Progenitor cell of endocrine pancreas (in vitro differentiated cells): ENCODE measurements at regions not wholly inside any gene's neighbourhood (a gene's known extent, or its start where the extent isn't known, plus 50 kb on each side); places are given as distances from the start of the nearest gene placed in this dataset.

ENCODE experiments used
- DNase-seq: peaks from one replicate; pipeline ENCODE4 v3.0.0; 2021; ENCODE audit warnings: low spot score; ENCODE audit not compliant: unreplicated experiment
- H3K27ac Mint-ChIP-seq: 2 replicates; pipeline ENCODE4 v1.8.0; 2021; ENCODE audit warnings: mild to moderate bottlenecking, moderate library complexity, mixed read lengths
- H3K27me3 Mint-ChIP-seq: 2 replicates; pipeline ENCODE4 v1.8.0; 2021; ENCODE audit warnings: mixed read lengths
- H3K36me3 Mint-ChIP-seq: 2 replicates; pipeline ENCODE4 v1.8.0; 2022; ENCODE audit warnings: mixed read lengths; ENCODE audit not compliant: insufficient read depth
- H3K4me1 Mint-ChIP-seq: 2 replicates; pipeline ENCODE4 v1.8.0; 2021; ENCODE audit warnings: low read depth, mixed read lengths
- H3K4me3 Mint-ChIP-seq: 2 replicates; pipeline ENCODE4 v1.8.0; 2021; ENCODE audit warnings: low read depth, mild to moderate bottlenecking, moderate library complexity, mixed read lengths
- H3K9me3 Mint-ChIP-seq: 2 replicates; pipeline ENCODE4 v1.8.0; 2021; ENCODE audit warnings: low read depth, mixed read lengths
- TF ChIP-seq, protein P1 (sequence below): fragments of 200-600 bp; sonication (generic); IDR thresholded peaks from one replicate; pipeline ENCODE4 v1.5.0; 2021; ENCODE audit warnings: antibody characterized with exemption, mild to moderate bottlenecking; ENCODE audit not compliant: unreplicated experiment

DNA sequence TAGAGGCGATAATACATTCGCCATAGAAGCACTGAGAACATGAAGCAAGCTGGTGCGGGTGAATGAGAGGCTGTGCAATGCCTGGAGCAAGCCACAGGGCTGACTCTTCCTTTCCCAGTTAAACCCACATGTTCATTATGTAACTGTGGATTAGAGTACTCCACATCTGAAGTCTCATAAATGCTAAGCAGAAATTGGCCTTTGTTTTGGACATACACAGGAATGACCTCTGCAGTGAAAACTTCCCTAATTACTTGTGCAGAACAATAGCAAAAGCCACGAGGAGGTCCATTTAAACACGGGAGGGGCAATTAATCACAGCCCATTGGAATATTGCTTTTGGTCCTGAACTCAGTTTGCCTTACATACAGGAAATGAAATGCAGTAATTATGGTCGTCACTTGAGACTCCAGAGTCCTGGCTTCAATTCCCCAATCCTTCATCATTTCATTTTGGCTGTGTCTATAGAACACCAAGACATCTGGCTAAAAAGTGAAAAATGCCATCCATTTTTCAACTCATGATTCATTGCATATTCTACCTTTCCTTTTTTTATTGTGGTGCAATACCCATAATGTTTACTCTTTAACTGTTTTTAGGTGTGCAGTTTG, 78.7 kb upstream of the CXCL12 start:
- no peak for DNase-seq
- TF ChIP-seq, protein P1, sequence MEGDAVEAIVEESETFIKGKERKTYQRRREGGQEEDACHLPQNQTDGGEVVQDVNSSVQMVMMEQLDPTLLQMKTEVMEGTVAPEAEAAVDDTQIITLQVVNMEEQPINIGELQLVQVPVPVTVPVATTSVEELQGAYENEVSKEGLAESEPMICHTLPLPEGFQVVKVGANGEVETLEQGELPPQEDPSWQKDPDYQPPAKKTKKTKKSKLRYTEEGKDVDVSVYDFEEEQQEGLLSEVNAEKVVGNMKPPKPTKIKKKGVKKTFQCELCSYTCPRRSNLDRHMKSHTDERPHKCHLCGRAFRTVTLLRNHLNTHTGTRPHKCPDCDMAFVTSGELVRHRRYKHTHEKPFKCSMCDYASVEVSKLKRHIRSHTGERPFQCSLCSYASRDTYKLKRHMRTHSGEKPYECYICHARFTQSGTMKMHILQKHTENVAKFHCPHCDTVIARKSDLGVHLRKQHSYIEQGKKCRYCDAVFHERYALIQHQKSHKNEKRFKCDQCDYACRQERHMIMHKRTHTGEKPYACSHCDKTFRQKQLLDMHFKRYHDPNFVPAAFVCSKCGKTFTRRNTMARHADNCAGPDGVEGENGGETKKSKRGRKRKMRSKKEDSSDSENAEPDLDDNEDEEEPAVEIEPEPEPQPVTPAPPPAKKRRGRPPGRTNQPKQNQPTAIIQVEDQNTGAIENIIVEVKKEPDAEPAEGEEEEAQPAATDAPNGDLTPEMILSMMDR = no peak
- Mint-ChIP-seq H3K9me3 (no peaks in the 10 kb centered on the region), H3K4me1 (no peaks in the 10 kb centered on the region), H3K4me3 (no peak overlapping the region), H3K36me3 (no peaks in the 10 kb centered on the region), H3K27ac (no peak overlapping the region), H3K27me3 (peaks cover 6% of the 10 kb centered on the region)

- Mint-ChIP-seq H3K27me3 (peaks cover 8% of the 10 kb centered on the region), H3K36me3 (no peaks in the 10 kb centered on the region), H3K4me3 (no peak overlapping the region), H3K4me1 (no peaks in the 10 kb centered on the region), H3K9me3 (no peaks in the 10 kb centered on the region), H3K27ac (no peak overlapping the region)
- TF ChIP-seq, protein P1 = peak; percentile 14
- DNase-seq = no peak
These were observed 79.6 kb upstream of the CXCL12 start for GRCh38 chr10:44464503-44464902.

GRCh38 chr10:44465401-44466115, 80.7 kb upstream of the CXCL12 start:
- Mint-ChIP-seq H3K4me3 (no peak overlapping the region), H3K36me3 (no peaks in the 10 kb centered on the region), H3K27me3 (peaks cover 9% of the 10 kb centered on the region), H3K4me1 (no peaks in the 10 kb centered on the region), H3K27ac (no peak overlapping the region), H3K9me3 (no peaks in the 10 kb centered on the region)
- TF ChIP-seq, protein P1 = no peak
- DNase-seq = no peak

DNA sequence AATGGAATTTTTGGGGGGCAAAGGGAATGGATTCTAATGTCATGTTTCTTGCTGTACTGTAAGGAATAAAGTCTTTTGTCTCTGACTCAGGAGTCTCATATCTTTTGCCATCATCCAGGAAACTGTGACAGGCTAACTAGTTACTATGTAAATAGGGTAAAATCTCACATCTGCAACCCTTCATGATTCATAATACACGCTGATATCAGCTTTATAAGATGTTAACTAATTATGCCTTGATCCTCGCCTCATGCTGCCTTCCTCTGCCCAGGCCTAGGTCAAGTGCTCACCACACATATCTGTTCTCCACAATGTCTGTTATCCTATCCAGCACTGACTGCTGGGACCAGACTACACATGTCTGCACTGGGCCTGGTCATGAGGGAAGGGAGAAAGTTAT, 81.3 kb upstream of the CXCL12 start:
- no peaks in the 10 kb centered on the region for H3K36me3 Mint-ChIP-seq
- TF ChIP-seq, protein P1 = no peak
- no peak overlapping the region for H3K4me3 Mint-ChIP-seq
- no peak for DNase-seq
- no peak overlapping the region for H3K27ac Mint-ChIP-seq
- H3K4me1 Mint-ChIP-seq = no peaks in the 10 kb centered on the region
- H3K27me3 Mint-ChIP-seq = peaks cover 9% of the 10 kb centered on the region
- no peaks in the 10 kb centered on the region for H3K9me3 Mint-ChIP-seq

- Mint-ChIP-seq H3K4me3 (no peak overlapping the region), H3K4me1 (no peaks in the 10 kb centered on the region), H3K27me3 (peaks cover 6% of the 10 kb centered on the region), H3K27ac (no peak overlapping the region), H3K36me3 (no peaks in the 10 kb centered on the region), H3K9me3 (no peaks in the 10 kb centered on the region)
- TF ChIP-seq, protein P1 = no peak
- DNase-seq = no peak
These were observed 82.2 kb upstream of the CXCL12 start for GRCh38 chr10:44467090-44467489.
